ENCODE measurements at regions not wholly inside any gene's neighbourhood (a gene's known extent, or its start where the extent isn't known, plus 50 kb on each side); places are given as distances from the start of the nearest gene placed in this dataset.
A peak's percentile ranks its signal among the peaks of the same experiment; 100 is the strongest.

- H3K36me3 ChIP-seq (ENCODE audit: control insufficient read depth, insufficient read depth, low read length) = no peaks in the 10 kb centered on the region
- H3K27me3 ChIP-seq (ENCODE audit: control insufficient read depth, insufficient read depth, low read length) = peaks cover 2% of the 10 kb centered on the region
- no peak overlapping the region for H3K4me3 ChIP-seq (ENCODE audit: low read depth, low read length)
- DNase-seq (ENCODE audit: low read depth) = no peak
- no peak for TF ChIP-seq CTCF (IDR thresholded peaks at IDR 0.05; ENCODE audit: insufficient read depth, low read length, severe bottlenecking)
- no peak for FAIRE-seq
Measured at GRCh38 chr9:129289131-129289731, 111.2 kb upstream of the IER5L start.

GRCh38 chr9:129287619-129288305, 109.7 kb upstream of the IER5L start:
- FAIRE-seq (no peak), DNase-seq (ENCODE audit: low read depth) (no peak)
- peaks cover 2% of the 10 kb centered on the region for H3K27me3 ChIP-seq (ENCODE audit: control insufficient read depth, insufficient read depth, low read length)
- no peak overlapping the region for H3K4me3 ChIP-seq (ENCODE audit: low read depth, low read length)
- TF ChIP-seq CTCF (IDR thresholded peaks at IDR 0.05; ENCODE audit: insufficient read depth, low read length, severe bottlenecking) = no peak
- H3K36me3 ChIP-seq (ENCODE audit: control insufficient read depth, insufficient read depth, low read length) = no peaks in the 10 kb centered on the region

- DNase-seq (ENCODE audit: low read depth) (no peak), FAIRE-seq (peak; percentile 43)
- H3K27me3 ChIP-seq (ENCODE audit: control insufficient read depth, insufficient read depth, low read length) = peaks cover 2% of the 10 kb centered on the region
- H3K36me3 ChIP-seq (ENCODE audit: control insufficient read depth, insufficient read depth, low read length) = no peaks in the 10 kb centered on the region
- H3K4me3 ChIP-seq (ENCODE audit: low read depth, low read length) = no peak overlapping the region
- TF ChIP-seq CTCF (IDR thresholded peaks at IDR 0.05; ENCODE audit: insufficient read depth, low read length, severe bottlenecking) = no peak
Measured at GRCh38 chr9:129285979-129286772, 108.1 kb upstream of the IER5L start.

- no peak for DNase-seq (ENCODE audit: low read depth)
- no peaks in the 10 kb centered on the region for H3K27me3 ChIP-seq (ENCODE audit: control insufficient read depth, insufficient read depth, low read length)
- FAIRE-seq = no peak
- no peak for TF ChIP-seq CTCF (IDR thresholded peaks at IDR 0.05; ENCODE audit: insufficient read depth, low read length, severe bottlenecking)
- no peak overlapping the region for H3K4me3 ChIP-seq (ENCODE audit: low read depth, low read length)
- no peaks in the 10 kb centered on the region for H3K36me3 ChIP-seq (ENCODE audit: control insufficient read depth, insufficient read depth, low read length)
Measured at GRCh38 chr9:129285382-129285781, 107.3 kb upstream of the IER5L start.

- no peak for TF ChIP-seq CTCF (IDR thresholded peaks at IDR 0.05; ENCODE audit: insufficient read depth, low read length, severe bottlenecking)
- no peak for FAIRE-seq
Measured at GRCh38 chr9:129284607-129285291, 106.7 kb upstream of the IER5L start.

More at GRCh38 chr9:129284607-129285291, 106.7 kb upstream of the IER5L start:
- H3K27me3 ChIP-seq (ENCODE audit: control insufficient read depth, insufficient read depth, low read length) = no peaks in the 10 kb centered on the region
- no peak for DNase-seq (ENCODE audit: low read depth)
- H3K36me3 ChIP-seq (ENCODE audit: control insufficient read depth, insufficient read depth, low read length) = no peaks in the 10 kb centered on the region
- no peak overlapping the region for H3K4me3 ChIP-seq (ENCODE audit: low read depth, low read length)
